H1 (cell line): ENCODE measurements at regions not wholly inside any gene's neighbourhood (a gene's known extent, or its start where the extent isn't known, plus 50 kb on each side); places are given as distances from the start of the nearest gene placed in this dataset.

ENCODE experiments used
- CTCF ChIA-PET: fragments of 300-600 bp; sonication (Branson Sonifier 250); formaldehyde crosslinking; loops from one replicate; lab custom pipeline; 2021; ENCODE audit not compliant: partially characterized antibody; lab: Charles Lee
- POLR2A ChIA-PET: fragments of 300-600 bp; sonication (Branson Sonifier 250); formaldehyde crosslinking; loops from one replicate; lab custom pipeline; 2021; ENCODE audit warnings: inconsistent platforms; ENCODE audit not compliant: partially characterized antibody; lab: Charles Lee
- DNase-seq, 2 experiments: peaks; one replicate each; pipeline versions ENCODE4 v3.0.0 to v3.0.0-alpha.2; 2010 to 2022; ENCODE audit warnings: low spot score in 2 of 2, low read depth in 1 of 2, mixed read lengths in 1 of 2
- FAIRE-seq: peaks from 2 replicates; lab custom pipeline; 2011; peaks lifted over from hg19 to GRCh38; lab: Jason Lieb, UNC
- H2AFZ ChIP-seq: 2 replicates; pipeline ENCODE4 v1.8.1; 2012; ENCODE audit warnings: low read length, inconsistent platforms
- H2AK5ac ChIP-seq: 2 replicates; pipeline ENCODE4 v1.6.1; 2013; ENCODE audit warnings: low read depth, low read length
- H2BK120ac ChIP-seq: replicated peaks from 2 replicates; pipeline ENCODE3; 2013; ENCODE audit warnings: low read depth, low read length, inconsistent platforms
- H2BK12ac ChIP-seq: 2 replicates; pipeline ENCODE4 v1.6.1; 2013; ENCODE audit warnings: low read depth, low read length
- H2BK15ac ChIP-seq: 2 replicates; pipeline ENCODE4 v1.6.1; 2013; ENCODE audit warnings: low read length
- H2BK20ac ChIP-seq: 2 replicates; pipeline ENCODE4 v1.6.1; 2013; ENCODE audit warnings: low read length
- H2BK5ac ChIP-seq: 2 replicates; pipeline ENCODE4 v1.6.1; 2013; ENCODE audit warnings: low read depth, low read length
- H3K14ac ChIP-seq: 2 replicates; pipeline ENCODE4 v1.6.1; 2013; ENCODE audit warnings: inconsistent platforms; ENCODE audit not compliant: insufficient read length
- H3K18ac ChIP-seq: 2 replicates; pipeline ENCODE4 v1.6.1; 2013; ENCODE audit warnings: low read length; ENCODE audit errors: extremely low read depth
- H3K23ac ChIP-seq: 2 replicates; pipeline ENCODE4 v1.6.1; 2013; ENCODE audit warnings: inconsistent platforms; ENCODE audit not compliant: insufficient read length
- H3K23me2 ChIP-seq: 2 replicates; pipeline ENCODE4 v1.6.1; 2013; ENCODE audit warnings: low read depth, low read length
- H3K27ac ChIP-seq: 2 replicates; pipeline ENCODE4 v1.6.1; 2011; ENCODE audit warnings: low read depth, low read length, inconsistent platforms
- H3K27me3 ChIP-seq, 4 experiments: replicated peaks in 1 of 4; 1 replicate in 1 of 4; 2 replicates in 3 of 4; pipeline versions ENCODE4 v1.6.1 to v1.8.1; 2011 to 2013; ENCODE audit warnings: low read length in 3 of 4, mild to moderate bottlenecking in 3 of 4, inconsistent platforms in 2 of 4, mixed read lengths in 2 of 4, moderate library complexity in 1 of 4; ENCODE audit not compliant: control insufficient read depth in 3 of 4, insufficient read depth in 3 of 4; ENCODE audit errors: extremely low read depth in 1 of 4
- H3K36me3 ChIP-seq, 4 experiments: 2 replicates each; pipeline versions ENCODE4 v1.6.1 to v1.8.1; 2011 to 2013; ENCODE audit warnings: mild to moderate bottlenecking in 4 of 4, low read length in 3 of 4, moderate library complexity in 2 of 4, control low read depth in 1 of 4, inconsistent platforms in 1 of 4; ENCODE audit not compliant: insufficient read depth in 4 of 4, control insufficient read depth in 2 of 4
- H3K4ac ChIP-seq: replicated peaks from 2 replicates; pipeline ENCODE3; 2013; ENCODE audit warnings: low read length, low read depth, mixed read lengths, inconsistent platforms; ENCODE audit not compliant: insufficient read length
- H3K4me1 ChIP-seq, 4 experiments: replicated peaks in 1 of 4; 1 replicate in 1 of 4; 2 replicates in 3 of 4; pipeline versions ENCODE4 v1.6.1 to v1.8.1; 2011 to 2013; ENCODE audit warnings: low read length in 3 of 4, inconsistent platforms in 2 of 4, mixed read lengths in 1 of 4; ENCODE audit not compliant: insufficient read depth in 4 of 4, control insufficient read depth in 3 of 4
- H3K4me2 ChIP-seq, 2 experiments: 2 replicates each; pipeline versions ENCODE4 v1.6.1 to v1.8.1; 2011 to 2013; ENCODE audit warnings: low read depth in 2 of 2, low read length in 2 of 2, control low read depth in 1 of 2, inconsistent platforms in 1 of 2, mild to moderate bottlenecking in 1 of 2; ENCODE audit not compliant: insufficient read depth in 1 of 2
- H3K4me3 ChIP-seq, 4 experiments: fragments of 200-600, 300-600 bp in 1 of 4; sonication (generic), shearing (Covaris generic), sonication (Bioruptor Twin) in 1 of 4; 2 replicates each; pipeline versions ENCODE4 v1.5.1 to v1.8.1; 2011 to 2016; ENCODE audit warnings: low read length in 4 of 4, low read depth in 3 of 4, control low read depth in 2 of 4, inconsistent platforms in 2 of 4, mild to moderate bottlenecking in 2 of 4, mixed read lengths in 1 of 4, moderate library complexity in 1 of 4; ENCODE audit not compliant: insufficient read depth in 2 of 4; ENCODE audit errors: extremely low read depth in 1 of 4
- H3K56ac ChIP-seq: replicated peaks from 2 replicates; pipeline ENCODE3; 2013; ENCODE audit warnings: low read depth, mild to moderate bottlenecking, mixed read lengths, low read length, inconsistent platforms; ENCODE audit not compliant: insufficient read length
- H3K79me1 ChIP-seq: 2 replicates; pipeline ENCODE4 v1.6.1; 2013; ENCODE audit warnings: low read depth, low read length, control low read depth
- H3K79me2 ChIP-seq, 2 experiments: 2 replicates each; pipeline versions ENCODE4 v1.6.1 to v1.8.1; 2012 to 2013; ENCODE audit warnings: low read length in 2 of 2, mild to moderate bottlenecking in 2 of 2, inconsistent platforms in 1 of 2; ENCODE audit not compliant: insufficient read depth in 2 of 2, control insufficient read depth in 1 of 2
- H3K9ac ChIP-seq, 4 experiments: replicated peaks in 1 of 4; 1 replicate in 1 of 4; 2 replicates in 3 of 4; pipeline versions ENCODE4 v1.6.1 to v1.8.1; 2011 to 2013; ENCODE audit warnings: low read depth in 3 of 4, low read length in 3 of 4, control low read depth in 2 of 4, mild to moderate bottlenecking in 2 of 4, moderate library complexity in 2 of 4, inconsistent platforms in 1 of 4; ENCODE audit errors: extremely low read depth in 1 of 4
- H3K9me3 ChIP-seq, 2 experiments: 2 replicates each; pipeline versions ENCODE4 v1.6.1 to v1.8.1; 2012 to 2013; ENCODE audit warnings: mild to moderate bottlenecking in 2 of 2, moderate library complexity in 2 of 2, control low read depth in 1 of 2, inconsistent platforms in 1 of 2, low read depth in 1 of 2, low read length in 1 of 2, mixed read lengths in 1 of 2; ENCODE audit not compliant: insufficient read depth in 2 of 2
- H4K20me1 ChIP-seq, 2 experiments: replicated peaks in 1 of 2; 2 replicates each; pipeline versions ENCODE3 to v1.8.1; 2011 to 2013; ENCODE audit warnings: inconsistent platforms in 2 of 2, low read length in 2 of 2, mild to moderate bottlenecking in 1 of 2; ENCODE audit not compliant: insufficient read depth in 2 of 2, control insufficient read depth in 1 of 2
- H4K5ac ChIP-seq: 2 replicates; pipeline ENCODE4 v1.6.1; 2013; ENCODE audit warnings: low read length, low read depth, mixed read lengths, inconsistent platforms; ENCODE audit not compliant: insufficient read length
- H4K8ac ChIP-seq: 2 replicates; pipeline ENCODE4 v1.8.0; 2013; ENCODE audit warnings: mild to moderate bottlenecking, moderate library complexity, low read length, inconsistent platforms; ENCODE audit not compliant: insufficient read depth; ENCODE audit errors: extremely low read depth
- H4K91ac ChIP-seq: replicated peaks from 2 replicates; pipeline ENCODE3; 2013; ENCODE audit warnings: low read length, mixed read lengths, inconsistent platforms; ENCODE audit not compliant: insufficient read length
- CTCF ChIP-seq, 3 experiments: IDR thresholded peaks; 1 replicate in 2 of 3; 2 replicates in 1 of 3; pipeline versions ENCODE4 v1.5.1 to v1.6.1; 2011; ENCODE audit warnings: low read length in 3 of 3, mild to moderate bottlenecking in 3 of 3, inconsistent platforms in 2 of 3, low read depth in 1 of 3, moderate library complexity in 1 of 3; ENCODE audit not compliant: insufficient read depth in 1 of 3; ENCODE audit errors: control extremely low read depth in 1 of 3
- EP300 ChIP-seq, 2 experiments: IDR thresholded peaks; 1 replicate in 1 of 2; 2 replicates in 1 of 2; pipeline ENCODE4 v1.6.1; 2011 to 2012; ENCODE audit warnings: low read depth in 2 of 2, low read length in 2 of 2, mild to moderate bottlenecking in 2 of 2, borderline replicate concordance in 1 of 2, inconsistent platforms in 1 of 2, moderate library complexity in 1 of 2
- RBBP5 ChIP-seq: IDR thresholded peaks from 2 replicates; pipeline ENCODE4 v1.7.1; 2012; ENCODE audit warnings: low read depth, mild to moderate bottlenecking, inconsistent platforms, low read length, moderate library complexity, borderline replicate concordance
- RFX5 ChIP-seq: IDR thresholded peaks from 2 replicates; pipeline ENCODE4 v1.6.1; 2011; ENCODE audit warnings: low read depth, low read length, improper control_type of control experiment, borderline replicate concordance
- RNF2 ChIP-seq: fragments of 200-900, 300-1000 bp; sonication (generic); IDR thresholded peaks from 2 replicates; pipeline ENCODE4 v1.7.1; 2016; ENCODE audit warnings: borderline replicate concordance, low read depth, mild to moderate bottlenecking, antibody characterized with exemption, low read length; ENCODE audit not compliant: poor library complexity, severe bottlenecking; ENCODE audit errors: missing control alignments
- SIN3A ChIP-seq, 2 experiments: IDR thresholded peaks in 1 of 2; conservative IDR thresholded peaks in 1 of 2; 2 replicates each; pipeline ENCODE4 v1.6.1; 2011 to 2012; ENCODE audit warnings: low read length in 2 of 2, improper control_type of control experiment in 1 of 2, low read depth in 1 of 2, mild to moderate bottlenecking in 1 of 2
- TBP ChIP-seq: IDR thresholded peaks from 2 replicates; pipeline ENCODE4 v1.6.1; 2011; ENCODE audit warnings: low read depth, low read length, improper control_type of control experiment

GRCh38 chr18:25886283-25886682 is 204.1 kb downstream of the SS18 start:
- H3K79me1 ChIP-seq, result no peaks in the 10 kb centered on the region
- no peak overlapping the region for H3K18ac ChIP-seq
- H3K27ac ChIP-seq, result no peak overlapping the region
- H3K9ac ChIP-seq, result no peak overlapping the region
- no peak overlapping the region for H2AFZ ChIP-seq
- no peak overlapping the region for H3K23ac ChIP-seq
- H3K23me2 ChIP-seq, result no peaks in the 10 kb centered on the region
- H3K79me2 ChIP-seq, result no peaks in the 10 kb centered on the region
- no peak overlapping the region for H3K4ac ChIP-seq
- no peaks in the 10 kb centered on the region for H3K9me3 ChIP-seq
- H3K4me1 ChIP-seq, result peaks cover 0 to 4% (median 2%) of the 10 kb centered on the region in 4 experiments; a peak in 2 of 7 replicates
- no peak overlapping the region for H3K56ac ChIP-seq
- H2AK5ac ChIP-seq, result no peak overlapping the region
- H4K5ac ChIP-seq, result no peak overlapping the region
- CTCF ChIA-PET, result interaction anchor here (0.6 to 0.8 kb wide), 3 partner anchors 9 to 402 kb away, joined by 3 to 4 read pairs (median 3); no protein-coding TSS in a partner anchor
- no peaks in the 10 kb centered on the region for H3K27me3 ChIP-seq
- no peak overlapping the region for H2BK120ac ChIP-seq
- TF ChIP-seq SIN3A (conservative IDR thresholded peaks at IDR 0.05 in 1 of 2, IDR thresholded peaks at IDR 0.05 in 1 of 2; ENCODE audit: low read depth in 1 of 2, low read length in 2 of 2) (no peak), CTCF (IDR thresholded peaks at IDR 0.05; ENCODE audit: control extremely low read depth in 1 of 3, insufficient read depth in 1 of 3, low read depth in 1 of 3, low read length in 3 of 3) (no peak), RFX5 (no peak), RNF2 (no peak), TBP (no peak), EP300 (IDR thresholded peaks at IDR 0.05; ENCODE audit: borderline replicate concordance in 1 of 2, low read depth in 2 of 2, low read length in 2 of 2) (no peak), RBBP5 (no peak)
- H4K91ac ChIP-seq, result no peak overlapping the region
- FAIRE-seq (no peak), DNase-seq (no peak)
- H3K14ac ChIP-seq, result no peak overlapping the region
- H2BK15ac ChIP-seq, result no peak overlapping the region
- no peak overlapping the region for H3K4me2 ChIP-seq
- H2BK20ac ChIP-seq, result no peak overlapping the region
- POLR2A ChIA-PET, result no interaction called here
- H2BK5ac ChIP-seq, result no peak overlapping the region
- H4K8ac ChIP-seq, result no peak overlapping the region
- no peak overlapping the region for H2BK12ac ChIP-seq
- H4K20me1 ChIP-seq, result no peaks in the 10 kb centered on the region
- no peaks in the 10 kb centered on the region for H3K36me3 ChIP-seq
- H3K4me3 ChIP-seq, result no peak overlapping the region
